HG03378 (cell line): ENCODE measurements at regions not wholly inside any gene's neighbourhood (a gene's known extent, or its start where the extent isn't known, plus 50 kb on each side); places are given as distances from the start of the nearest gene placed in this dataset.
A peak's percentile ranks its signal among the peaks of the same experiment; 100 is the strongest.
"Not testable (repeated sequence)": the region's sequence is repeated elsewhere in the genome, so short reads cannot be mapped to it uniquely, and the experiment has no call there.

ENCODE experiments used
- ATAC-seq: cut with Tn5 transposase; IDR thresholded peaks from one replicate; pipeline ENCODE4 v1.9.1; 2021; ENCODE audit warnings: mild to moderate bottlenecking, moderate library complexity; ENCODE audit not compliant: unreplicated experiment

DNA sequence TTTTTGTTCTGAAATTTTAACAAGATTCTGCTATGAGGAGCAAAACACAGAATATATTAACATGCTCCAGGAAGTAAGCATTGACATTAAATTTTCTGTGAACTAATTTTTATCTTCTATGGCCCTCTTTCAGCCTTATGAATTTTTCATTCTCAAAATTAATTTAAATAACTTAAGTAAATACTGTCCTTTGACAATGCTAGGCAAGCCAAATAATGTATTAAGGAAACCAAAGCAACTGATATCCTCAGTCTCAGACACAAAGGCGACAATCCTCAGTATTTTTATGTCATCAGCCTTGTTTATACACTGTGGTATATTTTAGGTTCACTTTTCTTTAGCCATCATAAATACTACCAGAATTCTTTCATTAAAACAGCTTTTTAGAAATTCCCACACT, 159.8 kb downstream of the CGGBP1 start:
- ATAC-seq: no peak

DNA sequence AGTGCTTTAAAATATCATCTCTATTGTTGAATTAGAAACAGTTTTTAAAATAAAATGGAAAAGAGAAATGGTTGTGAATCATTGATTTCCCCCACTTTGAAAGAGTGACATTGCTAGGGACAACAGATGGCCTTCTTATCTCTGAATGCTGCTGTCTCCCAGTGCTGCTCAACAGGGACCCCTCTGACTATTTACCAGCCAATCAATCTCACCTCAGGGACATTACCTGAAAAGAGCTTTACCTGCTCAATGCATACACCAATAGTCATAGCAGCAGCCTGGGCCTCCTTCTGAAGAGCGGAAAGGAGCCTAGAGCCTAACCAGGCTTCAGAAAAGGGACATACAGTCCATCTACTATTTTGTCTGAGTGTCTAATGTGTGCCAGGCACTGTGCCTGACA, 162.8 kb downstream of the CGGBP1 start:
- no peak for ATAC-seq

- no peak for ATAC-seq
Observed at GRCh38 chr3:87873136-87873535, 185.7 kb downstream of the CGGBP1 start.

- no peak for ATAC-seq
Observed at GRCh38 chr3:87867001-87867400, 191.8 kb downstream of the CGGBP1 start.

- no peak for ATAC-seq
Observed at GRCh38 chr3:87856126-87856525, 202.7 kb downstream of the CGGBP1 start.

GRCh38 chr3:87855616-87856015, 203.2 kb downstream of the CGGBP1 start:
- no peak for ATAC-seq

- no peak for ATAC-seq
Observed at GRCh38 chr3:87855211-87855610, 203.6 kb downstream of the CGGBP1 start.

DNA sequence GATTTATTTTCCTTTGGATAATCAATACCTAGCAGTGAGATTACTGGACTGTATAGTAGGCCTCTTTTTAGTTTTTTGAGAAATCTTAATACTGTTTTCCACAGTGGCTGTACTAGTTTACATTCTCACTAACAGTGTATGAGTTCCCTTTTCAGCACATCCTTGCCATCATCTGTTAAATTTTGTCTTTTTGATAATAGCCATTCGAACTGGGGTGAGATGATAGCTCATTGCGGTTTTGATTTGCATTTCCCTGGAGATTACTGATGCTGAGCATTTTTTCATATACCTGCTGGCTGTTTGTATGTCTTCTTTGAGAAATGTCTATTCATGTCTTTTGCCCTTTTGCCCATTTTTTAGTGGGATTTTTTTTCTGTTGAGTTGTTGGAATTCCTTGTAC, 210.8 kb downstream of the CGGBP1 start:
- no peak for ATAC-seq

DNA sequence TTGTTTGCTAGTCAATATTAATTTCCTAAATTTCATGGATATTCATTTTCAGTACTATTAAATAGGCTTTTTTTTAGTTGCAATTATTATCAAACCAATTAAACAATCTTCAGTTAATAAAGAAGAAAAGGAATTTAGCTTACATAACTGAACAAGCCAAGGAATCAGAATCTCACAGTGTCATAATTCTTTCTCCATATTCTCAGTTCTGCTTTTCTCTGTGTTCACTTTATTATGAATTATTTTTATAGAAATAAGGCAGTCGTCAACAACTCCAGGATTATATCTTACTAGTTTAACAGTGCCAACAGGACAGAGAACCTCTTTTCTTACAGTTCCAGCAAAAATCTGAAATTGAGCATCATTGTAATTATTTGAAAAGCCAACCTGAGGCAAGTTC, 221.7 kb downstream of the CGGBP1 start:
- no peak for ATAC-seq

DNA sequence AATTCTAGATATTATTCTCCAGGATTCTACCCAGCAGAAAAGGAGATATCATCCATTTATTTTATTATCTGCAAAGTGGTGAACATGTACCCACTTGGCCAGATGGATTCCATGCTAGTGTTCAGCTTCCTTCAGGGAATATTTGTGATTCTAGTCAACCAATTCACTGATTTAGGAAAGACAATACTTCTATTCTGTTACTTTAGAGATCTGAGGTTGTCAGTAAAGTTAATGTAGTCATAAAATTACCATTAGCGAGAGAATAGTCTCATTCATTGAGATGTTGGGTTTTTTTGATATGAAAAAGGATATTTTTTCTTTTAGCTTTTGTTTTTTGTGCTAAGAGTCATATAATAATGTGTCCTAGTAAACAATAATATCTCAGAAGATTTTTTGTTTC, 222.8 kb downstream of the CGGBP1 start:
- ATAC-seq: no peak

DNA sequence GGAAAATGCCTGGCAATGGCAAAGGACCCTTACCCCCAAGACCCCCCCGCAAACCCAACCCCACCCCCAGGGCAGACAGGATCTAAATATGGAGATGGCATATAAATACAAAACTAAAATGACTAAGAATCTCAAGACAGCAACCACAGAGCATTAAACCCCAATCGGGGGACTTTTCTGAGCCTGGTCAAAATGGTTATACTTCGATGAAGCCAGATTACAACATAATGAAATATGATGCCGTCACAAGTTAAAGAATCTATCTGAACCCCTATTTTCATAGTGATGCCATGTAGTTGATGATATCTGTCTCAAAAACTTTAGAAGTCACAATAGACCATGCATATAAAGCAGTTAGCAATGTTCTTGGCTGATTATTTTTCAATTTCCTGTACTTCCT, 223.6 kb downstream of the CGGBP1 start:
- no peak for ATAC-seq

DNA sequence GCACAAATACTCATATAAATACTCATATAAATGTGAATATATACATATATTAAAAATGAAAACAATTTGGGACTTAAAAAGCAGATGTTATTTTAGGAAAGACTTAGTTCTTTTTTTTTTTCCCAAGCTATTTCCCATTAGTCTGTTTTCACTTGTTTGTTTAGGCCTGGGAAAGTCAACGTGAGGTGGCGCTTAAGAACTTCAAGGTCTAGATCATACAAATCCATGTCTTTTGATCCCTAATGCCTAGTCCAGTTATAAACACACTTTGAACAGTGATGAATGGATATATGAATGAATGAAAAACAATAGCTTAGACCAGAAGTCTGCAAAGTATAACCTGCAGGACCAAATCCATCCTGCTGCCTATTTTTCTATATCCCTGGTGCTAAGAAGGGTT, 224.5 kb downstream of the CGGBP1 start:
- no peak for ATAC-seq

DNA sequence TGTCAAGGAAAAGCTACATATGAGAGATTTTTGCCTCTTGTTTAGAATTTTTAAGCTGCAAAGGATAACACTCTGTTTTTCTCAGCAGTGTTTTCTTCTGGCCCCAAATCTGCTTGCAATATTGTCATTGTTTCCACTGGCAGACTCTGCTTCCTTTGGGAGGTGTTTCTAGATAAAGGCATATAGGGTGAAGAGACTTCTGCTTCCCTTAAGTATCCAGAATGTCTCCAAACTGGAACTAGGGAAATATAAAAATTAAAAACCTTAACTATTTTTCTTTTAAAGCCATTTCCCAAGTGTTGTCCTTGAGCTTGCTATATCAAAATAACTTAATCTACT, 225.8 kb downstream of the CGGBP1 start:
- no peak for ATAC-seq

DNA sequence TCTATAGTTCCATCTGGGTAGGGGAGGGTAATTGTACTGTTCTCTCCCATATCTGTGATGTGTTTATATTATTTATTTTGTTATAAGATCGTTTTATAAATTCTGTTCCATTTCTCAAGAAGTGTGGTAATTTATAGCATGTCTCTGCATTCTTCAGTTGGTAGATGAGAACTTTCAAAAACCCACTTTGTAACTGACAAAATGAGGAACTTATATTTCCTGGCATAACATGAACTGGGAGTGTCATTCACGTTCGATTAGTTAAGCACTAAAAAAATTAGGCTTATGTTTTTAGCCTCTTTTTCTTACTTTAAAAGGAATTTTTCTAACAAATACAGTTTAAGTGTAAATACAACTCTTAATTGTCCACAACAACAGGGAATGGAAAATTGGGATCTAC, 230.8 kb downstream of the CGGBP1 start:
- ATAC-seq: no peak

GRCh38 chr3:87822563-87822962, 236.2 kb downstream of the CGGBP1 start:
- no peak for ATAC-seq

GRCh38 chr3:87813503-87813902, 245.3 kb downstream of the CGGBP1 start:
- not testable (repeated sequence) for ATAC-seq

GRCh38 chr3:87811953-87812352, 246.9 kb downstream of the CGGBP1 start:
- no peak for ATAC-seq

DNA sequence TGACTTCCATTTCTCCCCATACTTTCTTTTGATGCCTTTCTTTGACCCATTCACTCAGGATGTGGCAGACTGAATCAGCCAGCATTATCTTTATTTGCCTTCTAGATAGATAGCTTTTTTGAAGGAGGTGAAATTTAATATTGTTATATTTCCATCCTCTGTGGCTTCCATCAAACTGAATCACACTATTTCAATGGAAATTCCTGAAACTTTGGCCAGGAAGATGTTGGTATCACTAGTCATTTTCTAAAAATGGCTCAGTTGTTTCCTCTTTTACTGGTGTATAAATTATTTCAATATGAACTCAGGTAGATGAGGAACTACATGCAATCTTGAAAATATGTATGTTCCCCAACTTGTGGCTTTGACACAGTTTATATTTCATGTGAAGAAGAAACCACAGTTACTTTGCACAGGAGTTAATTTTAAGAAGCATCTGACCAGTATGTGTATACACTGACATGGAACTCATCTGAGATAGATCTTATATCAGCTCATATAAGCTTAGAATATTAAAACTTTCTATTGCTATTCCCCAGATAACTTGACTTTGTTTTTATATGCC, 248.3 kb downstream of the CGGBP1 start:
- ATAC-seq: no peak

GRCh38 chr3:87805670-87806069, 253.1 kb downstream of the CGGBP1 start:
- peak; percentile 95 for ATAC-seq

DNA sequence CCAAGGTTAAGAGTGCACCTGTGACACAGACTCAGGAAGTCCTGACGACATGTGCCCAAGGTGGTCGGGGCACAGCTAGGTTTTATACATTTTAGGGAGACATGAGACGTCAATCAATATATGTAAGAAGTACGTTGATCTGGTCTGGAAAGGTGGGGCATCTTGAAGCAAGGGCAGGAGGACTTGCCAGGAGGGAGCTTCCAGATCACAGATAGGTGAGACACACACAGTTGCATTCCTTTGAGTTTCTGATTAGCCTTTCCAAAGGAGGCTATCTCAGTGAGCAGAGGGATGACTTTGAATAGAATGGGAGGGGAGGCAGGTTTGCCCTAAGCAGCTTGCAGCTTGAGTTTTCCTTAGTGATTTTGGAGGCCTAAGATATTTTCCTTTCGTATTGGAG, 257.4 kb downstream of the CGGBP1 start:
- ATAC-seq: no peak

DNA sequence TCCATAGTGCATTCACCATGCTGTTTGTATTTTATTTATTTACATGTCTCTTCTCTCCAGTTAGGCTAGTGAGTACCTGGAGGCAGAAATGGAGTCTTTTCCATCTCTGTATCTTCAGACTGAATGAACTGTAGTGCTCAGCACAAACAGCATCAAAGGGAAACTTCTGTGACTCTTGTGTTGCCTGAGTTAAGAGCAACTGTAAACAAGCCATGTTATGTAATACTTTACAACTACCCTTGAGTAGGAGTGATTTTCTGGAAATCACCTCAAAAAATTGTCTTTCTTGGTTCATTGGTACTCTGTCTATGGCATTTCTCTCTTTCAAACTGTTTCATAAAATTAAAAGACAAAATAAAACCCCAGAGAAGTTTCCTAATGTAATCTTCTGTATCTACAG, 258.3 kb downstream of the CGGBP1 start:
- ATAC-seq: no peak

DNA sequence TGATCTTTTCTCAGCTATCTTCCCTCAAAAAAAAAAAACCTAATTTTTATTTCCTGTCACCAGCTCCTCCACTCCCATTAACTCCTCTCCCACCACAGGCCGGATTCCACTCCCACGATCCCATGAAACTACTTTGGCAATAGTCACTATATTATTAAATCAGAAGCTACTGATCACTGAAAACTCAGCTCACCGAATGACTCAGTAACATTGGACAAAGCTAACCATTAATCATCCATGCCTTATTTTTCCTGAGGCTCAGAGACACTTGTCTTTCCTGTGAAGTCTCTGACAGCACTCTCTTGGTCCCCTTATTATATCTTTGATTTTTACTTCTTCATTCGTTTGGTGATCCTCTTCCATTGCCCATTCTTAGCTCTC, 260.2 kb downstream of the CGGBP1 start:
- ATAC-seq: no peak

DNA sequence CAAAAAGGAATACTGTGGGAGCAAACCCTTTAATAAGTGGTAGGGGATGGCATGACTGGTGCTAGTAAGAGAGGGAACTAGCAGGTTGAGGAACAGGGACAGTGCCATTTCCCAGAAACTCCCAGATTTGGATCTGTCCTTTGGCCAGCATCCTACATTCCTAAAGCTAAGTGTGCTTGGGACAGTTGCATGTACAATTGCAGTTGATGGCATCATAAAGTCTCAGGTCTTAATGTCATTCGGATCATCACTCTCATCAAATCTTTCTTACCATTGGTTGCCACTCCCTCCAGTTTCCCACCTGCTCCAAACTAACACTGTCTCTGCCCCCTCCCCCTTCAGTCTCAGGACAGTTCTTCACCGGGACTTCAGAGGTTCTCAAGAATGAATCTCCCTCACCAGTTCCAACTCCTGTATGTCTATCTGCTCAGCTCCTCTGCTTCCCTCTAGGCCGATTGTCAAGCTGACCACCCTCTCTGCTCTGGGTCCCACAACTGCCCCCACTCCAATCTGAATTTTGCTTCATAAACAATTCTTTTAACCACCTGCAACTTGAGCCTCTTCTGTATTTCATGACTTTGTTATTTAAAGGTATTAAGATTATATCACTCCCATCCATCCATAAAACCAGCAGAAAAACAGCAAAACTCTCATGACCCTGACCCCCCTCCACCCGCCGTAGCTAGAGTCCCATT, 260.8 kb downstream of the CGGBP1 start:
- no peak for ATAC-seq
